NCI-H460 (cell line): ENCODE measurements at regions not wholly inside any gene's neighbourhood (a gene's known extent, or its start where the extent isn't known, plus 50 kb on each side); places are given as distances from the start of the nearest gene placed in this dataset.
"Not testable (repeated sequence)": the region's sequence is repeated elsewhere in the genome, so short reads cannot be mapped to it uniquely, and the experiment has no call there.

ENCODE experiments used
- DNase-seq: peaks from one replicate; pipeline ENCODE4 v3.0.0-alpha.2; 2016; ENCODE audit warnings: low read depth; ENCODE audit errors: extremely low read depth

- DNase-seq: no peak
Measured at GRCh38 chr6:74597840-74598239, 608.0 kb downstream of the COL12A1 start.

DNA sequence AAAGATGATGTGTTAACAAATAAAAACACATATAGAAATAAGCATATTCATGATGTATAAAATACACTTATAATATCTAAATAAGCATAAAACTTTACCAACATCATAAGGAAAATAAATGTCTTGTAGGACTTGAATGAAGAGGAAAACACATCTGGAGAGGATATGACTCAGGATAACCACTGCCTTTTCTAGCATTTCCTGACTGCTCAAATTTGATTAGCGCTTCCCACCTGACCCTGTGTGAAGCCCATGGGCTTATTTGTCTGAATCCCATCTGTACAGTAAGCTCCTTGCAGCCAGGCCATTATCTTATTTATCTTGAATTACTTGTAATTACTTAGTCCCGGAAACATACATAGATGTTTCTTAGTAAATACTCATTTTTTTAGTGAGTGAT, 608.6 kb downstream of the COL12A1 start:
- DNase-seq: no peak

- no peak for DNase-seq
Measured at GRCh38 chr6:74596588-74596987, 609.3 kb downstream of the COL12A1 start.

DNA sequence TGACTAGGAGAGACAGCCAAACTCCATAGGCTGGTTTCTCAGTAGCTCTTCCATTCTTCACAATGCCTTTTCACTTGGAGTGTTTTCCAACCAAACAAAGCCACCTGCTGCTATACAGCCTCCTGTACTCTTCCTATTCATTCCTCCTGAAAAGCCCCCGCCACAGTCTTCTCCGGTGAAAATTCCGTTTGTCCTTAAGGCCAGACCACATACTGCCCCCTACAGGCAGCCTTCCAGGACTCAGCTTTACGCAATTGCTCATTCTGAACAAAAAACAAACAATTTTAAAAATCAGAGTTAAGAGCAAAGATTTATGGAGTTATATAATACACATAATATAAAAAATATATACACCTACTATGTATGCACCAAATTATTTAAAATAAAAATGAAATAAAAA, 611.5 kb downstream of the COL12A1 start:
- not testable (repeated sequence) for DNase-seq

GRCh38 chr6:74588094-74588832, 617.6 kb downstream of the COL12A1 start:
- no peak for DNase-seq

GRCh38 chr6:74587386-74587785, 618.5 kb downstream of the COL12A1 start:
- no peak for DNase-seq

DNA sequence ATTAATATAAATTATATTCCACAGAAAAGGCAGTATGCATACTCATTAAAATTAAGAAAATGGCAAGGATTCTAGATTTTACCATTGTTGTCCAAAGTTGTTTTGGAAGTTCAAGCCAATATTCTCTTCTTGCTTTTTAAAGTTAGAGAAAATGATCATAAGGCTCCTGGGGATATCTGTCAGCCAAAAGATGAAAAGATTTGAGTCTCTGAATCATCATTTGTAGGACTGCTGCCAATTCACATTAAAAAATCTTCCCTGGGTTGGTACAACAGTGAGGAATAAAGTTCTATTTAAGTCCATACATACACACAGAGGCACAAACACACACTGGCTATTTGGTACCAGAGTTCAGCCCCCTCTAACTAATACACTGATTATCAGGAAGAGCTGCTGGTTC, 620.1 kb downstream of the COL12A1 start:
- no peak for DNase-seq

GRCh38 chr6:74581681-74582080, 624.2 kb downstream of the COL12A1 start:
- DNase-seq: no peak

DNA sequence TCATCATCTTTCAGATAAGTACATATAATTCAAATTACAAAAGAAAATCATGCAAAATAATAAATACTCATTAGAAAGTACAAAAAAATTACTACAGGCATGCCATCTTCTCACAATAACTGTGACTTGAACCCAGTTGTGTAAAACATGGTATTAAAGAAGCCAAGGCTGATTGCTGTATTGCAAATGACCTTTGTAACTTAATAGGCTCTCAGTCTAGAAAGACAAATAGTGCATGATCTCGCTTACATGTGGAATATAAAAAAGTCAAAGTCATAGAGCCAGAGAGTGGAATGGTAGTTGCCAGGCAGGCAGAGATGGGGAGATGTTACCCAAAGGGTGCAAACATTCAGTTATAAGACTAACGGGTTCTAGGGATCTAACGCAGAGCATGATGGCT, 626.1 kb downstream of the COL12A1 start:
- no peak for DNase-seq

DNA sequence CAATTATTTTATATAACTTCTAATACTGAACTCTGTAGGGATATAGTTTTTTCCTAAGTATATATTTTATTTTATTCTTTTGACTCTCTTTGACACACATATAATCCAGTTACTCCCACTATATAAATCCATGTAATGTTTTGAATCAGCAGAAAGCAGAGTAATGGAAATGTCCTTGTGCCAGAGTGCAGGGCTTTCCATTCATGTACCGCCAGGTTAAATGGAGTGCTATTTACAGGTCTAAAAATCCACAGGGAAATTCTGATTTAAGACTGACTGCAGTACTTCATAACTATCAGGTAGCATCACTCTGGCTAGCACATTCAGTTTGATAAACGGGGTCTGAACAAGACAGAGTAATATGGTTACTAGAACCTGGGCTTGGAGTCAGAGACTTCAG, 626.8 kb downstream of the COL12A1 start:
- no peak for DNase-seq

GRCh38 chr6:74578339-74578738, 627.5 kb downstream of the COL12A1 start:
- DNase-seq: peak; percentile 20

GRCh38 chr6:74577619-74578018, 628.2 kb downstream of the COL12A1 start:
- no peak for DNase-seq

- DNase-seq: no peak
Measured at GRCh38 chr6:74574794-74575193, 631.1 kb downstream of the COL12A1 start.

DNA sequence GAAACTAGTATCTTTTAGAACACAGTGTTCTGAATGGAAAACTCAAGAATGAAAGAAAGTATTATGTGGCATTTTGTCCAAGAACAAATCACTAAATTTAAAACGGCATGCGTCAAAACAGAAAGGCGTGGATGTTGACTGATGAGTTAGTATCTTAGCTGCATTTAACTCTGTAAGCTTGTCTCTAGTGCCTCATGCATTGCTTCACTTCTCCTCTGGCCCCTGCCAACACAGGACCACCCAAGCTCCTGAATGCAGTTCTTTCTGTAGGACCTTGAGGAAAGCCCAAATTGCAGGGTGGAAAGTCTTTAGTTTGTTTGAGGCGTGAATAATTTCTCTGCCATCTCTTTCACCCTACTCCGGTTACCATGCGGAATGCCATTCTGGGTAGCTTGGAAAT, 632.2 kb downstream of the COL12A1 start:
- DNase-seq: no peak

DNA sequence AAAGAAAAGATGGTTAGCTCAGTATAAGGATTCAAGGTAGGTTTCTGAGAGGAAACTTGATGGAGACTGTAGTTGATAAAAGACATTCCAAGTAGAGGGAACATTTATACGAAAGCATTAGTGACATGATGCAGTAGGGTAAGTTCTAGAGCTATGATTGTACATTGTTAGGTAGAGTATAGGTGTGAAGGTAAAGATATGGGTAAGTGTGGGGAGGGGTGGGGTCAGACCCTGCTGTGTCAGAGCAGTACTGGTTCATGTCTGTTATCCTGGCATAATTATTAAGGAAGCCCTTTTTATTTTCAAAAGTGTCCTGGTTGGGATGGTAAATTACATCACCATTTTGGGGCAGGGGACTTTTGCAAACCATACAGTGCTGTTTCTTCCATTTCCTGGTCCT, 635.8 kb downstream of the COL12A1 start:
- no peak for DNase-seq

- no peak for DNase-seq
Measured at GRCh38 chr6:74568861-74569260, 637.0 kb downstream of the COL12A1 start.

GRCh38 chr6:74567923-74568290, 637.9 kb downstream of the COL12A1 start:
- DNase-seq: not testable (repeated sequence)

GRCh38 chr6:74567281-74567922, 638.5 kb downstream of the COL12A1 start:
- DNase-seq: no peak

DNA sequence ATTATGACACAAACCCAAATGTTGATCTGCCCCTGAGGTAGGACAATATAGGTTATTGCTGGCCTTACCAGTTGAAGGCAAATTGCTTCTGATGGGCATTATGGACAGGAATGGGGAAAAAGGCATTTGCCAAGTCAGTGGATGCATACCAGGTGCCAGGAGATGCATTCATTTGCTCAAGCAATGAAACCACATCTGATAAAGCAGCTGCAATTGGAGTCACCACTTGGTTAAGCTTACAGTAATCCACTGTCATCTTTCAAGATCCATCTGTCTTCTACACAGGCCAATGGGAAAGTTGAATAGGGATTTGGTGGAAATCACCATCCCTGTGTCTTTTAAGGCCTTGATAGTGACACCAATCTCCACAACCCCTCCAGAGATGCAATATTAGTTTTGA, 648.6 kb downstream of the COL12A1 start:
- no peak for DNase-seq

GRCh38 chr6:74554041-74554440, 651.8 kb downstream of the COL12A1 start:
- DNase-seq: no peak

DNA sequence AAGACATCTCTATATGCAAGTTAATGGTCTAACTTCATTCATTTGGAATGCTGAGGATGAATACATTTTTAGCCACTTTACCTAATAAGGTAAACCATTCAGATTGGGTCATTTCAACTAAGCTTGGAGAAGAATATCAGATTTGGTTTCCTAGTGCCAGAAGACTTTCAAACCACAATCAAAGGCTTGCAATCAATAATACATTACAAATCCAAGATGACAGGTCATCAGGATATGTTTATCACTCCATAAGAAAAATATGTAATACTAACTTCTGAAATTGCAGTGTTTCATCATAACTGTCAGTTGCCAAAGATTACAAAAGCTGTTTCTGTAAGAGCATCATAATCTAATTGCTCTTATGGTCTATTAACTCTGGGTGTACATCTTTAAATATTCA, 654.0 kb downstream of the COL12A1 start:
- DNase-seq: no peak

DNA sequence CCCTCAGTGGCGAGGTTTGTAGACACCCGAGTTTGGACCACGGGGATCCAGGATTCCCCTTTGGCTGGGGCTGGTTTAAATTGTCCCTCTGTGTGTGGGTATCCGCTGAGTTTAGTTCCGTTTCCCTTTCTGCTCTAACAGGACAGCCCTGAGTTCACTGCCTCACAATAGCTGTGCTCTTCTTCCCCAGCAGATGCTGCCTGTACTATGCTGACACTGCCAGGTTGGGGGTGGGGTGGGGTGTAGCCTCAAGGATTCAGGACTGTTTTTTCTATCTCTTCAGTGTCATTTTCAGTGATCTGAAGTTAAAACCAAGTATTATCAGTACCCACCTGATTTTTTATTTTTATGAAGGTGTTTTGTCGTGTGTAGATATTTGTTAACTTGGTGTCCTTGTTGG, 655.0 kb downstream of the COL12A1 start:
- DNase-seq: no peak

- DNase-seq: no peak
Measured at GRCh38 chr6:74549746-74550145, 656.1 kb downstream of the COL12A1 start.
